ENCODE measurements at regions not wholly inside any gene's neighbourhood (a gene's known extent, or its start where the extent isn't known, plus 50 kb on each side); places are given as distances from the start of the nearest gene placed in this dataset.

GRCh38 chr9:16105168-16106020 lies 552.6 kb downstream of the CCDC171 start:
- Histone ChIP-seq H3K36me3 (replicated peaks; ENCODE audit: insufficient read depth, low read length) (no peaks in the 10 kb centered on the region), H3K79me2 (ENCODE audit: low read length) (no peaks in the 10 kb centered on the region), H3K9ac (ENCODE audit: low read length) (no peak overlapping the region), H3K9me3 (replicated peaks; ENCODE audit: insufficient read depth, low read length) (no peaks in the 10 kb centered on the region), H3F3A (ENCODE audit: insufficient read depth, low read length) (no peaks in the 10 kb centered on the region), H3K4me1 (ENCODE audit: low read length) (no peaks in the 10 kb centered on the region), H3K27me3 (replicated peaks; ENCODE audit: insufficient read depth, low read length) (no peaks in the 10 kb centered on the region), H2AFZ (ENCODE audit: low read length) (no peak overlapping the region), H4K20me1 (ENCODE audit: insufficient read depth, low read length) (no peaks in the 10 kb centered on the region), H3K9me2 (replicated peaks; ENCODE audit: insufficient read depth, low read length) (no peaks in the 10 kb centered on the region), H3K27ac (ENCODE audit: low read length) (no peak overlapping the region), H3K4me3 (ENCODE audit: low read length) (no peak overlapping the region), H3K4me2 (ENCODE audit: low read depth, low read length) (no peak overlapping the region)
- no peak for TF ChIP-seq CTCF (IDR thresholded peaks at IDR 0.05; ENCODE audit: low read length)
- no peak for TF ChIP-seq EZH2phosphoT487 (IDR thresholded peaks at IDR 0.05; ENCODE audit: low read length)
- TF ChIP-seq EZH2 (optimal IDR thresholded peaks at IDR 0.05; ENCODE audit: low read depth, low read length), result no peak
- DNase-seq, result no peak

GRCh38 chr9:16106021-16106571 lies 553.3 kb downstream of the CCDC171 start:
- H3K36me3 ChIP-seq (replicated peaks; ENCODE audit: insufficient read depth, low read length), result no peaks in the 10 kb centered on the region
- no peaks in the 10 kb centered on the region for H3F3A ChIP-seq (ENCODE audit: insufficient read depth, low read length)
- no peaks in the 10 kb centered on the region for H3K9me2 ChIP-seq (replicated peaks; ENCODE audit: insufficient read depth, low read length)
- DNase-seq, result no peak
- TF ChIP-seq EZH2phosphoT487 (IDR thresholded peaks at IDR 0.05; ENCODE audit: low read length), result no peak
- no peak for TF ChIP-seq CTCF (IDR thresholded peaks at IDR 0.05; ENCODE audit: low read length)
- no peak for TF ChIP-seq EZH2 (optimal IDR thresholded peaks at IDR 0.05; ENCODE audit: low read depth, low read length)
- H3K4me3 ChIP-seq (ENCODE audit: low read length), result no peak overlapping the region
- H4K20me1 ChIP-seq (ENCODE audit: insufficient read depth, low read length), result no peaks in the 10 kb centered on the region
- no peaks in the 10 kb centered on the region for H3K27me3 ChIP-seq (replicated peaks; ENCODE audit: insufficient read depth, low read length)
- no peak overlapping the region for H2AFZ ChIP-seq (ENCODE audit: low read length)
- H3K4me2 ChIP-seq (ENCODE audit: low read depth, low read length), result no peak overlapping the region
- H3K9ac ChIP-seq (ENCODE audit: low read length), result no peak overlapping the region
- no peak overlapping the region for H3K27ac ChIP-seq (ENCODE audit: low read length)
- H3K9me3 ChIP-seq (replicated peaks; ENCODE audit: insufficient read depth, low read length), result no peaks in the 10 kb centered on the region
- no peaks in the 10 kb centered on the region for H3K79me2 ChIP-seq (ENCODE audit: low read length)
- no peaks in the 10 kb centered on the region for H3K4me1 ChIP-seq (ENCODE audit: low read length)

- H3K27ac ChIP-seq (ENCODE audit: low read length), result no peak overlapping the region
- no peak overlapping the region for H3K4me3 ChIP-seq (ENCODE audit: low read length)
- no peak overlapping the region for H3K9ac ChIP-seq (ENCODE audit: low read length)
- H3K36me3 ChIP-seq (replicated peaks; ENCODE audit: insufficient read depth, low read length), result no peaks in the 10 kb centered on the region
- H3K27me3 ChIP-seq (replicated peaks; ENCODE audit: insufficient read depth, low read length), result no peaks in the 10 kb centered on the region
- H3K4me1 ChIP-seq (ENCODE audit: low read length), result no peaks in the 10 kb centered on the region
- no peaks in the 10 kb centered on the region for H3K9me2 ChIP-seq (replicated peaks; ENCODE audit: insufficient read depth, low read length)
- H4K20me1 ChIP-seq (ENCODE audit: insufficient read depth, low read length), result no peaks in the 10 kb centered on the region
- no peaks in the 10 kb centered on the region for H3K79me2 ChIP-seq (ENCODE audit: low read length)
- DNase-seq, result no peak
- TF ChIP-seq EZH2phosphoT487 (IDR thresholded peaks at IDR 0.05; ENCODE audit: low read length), result no peak
- no peak for TF ChIP-seq EZH2 (optimal IDR thresholded peaks at IDR 0.05; ENCODE audit: low read depth, low read length)
- no peak for TF ChIP-seq CTCF (IDR thresholded peaks at IDR 0.05; ENCODE audit: low read length)
- no peaks in the 10 kb centered on the region for H3K9me3 ChIP-seq (replicated peaks; ENCODE audit: insufficient read depth, low read length)
- H3K4me2 ChIP-seq (ENCODE audit: low read depth, low read length), result no peak overlapping the region
- H2AFZ ChIP-seq (ENCODE audit: low read length), result no peak overlapping the region
- H3F3A ChIP-seq (ENCODE audit: insufficient read depth, low read length), result no peaks in the 10 kb centered on the region
Measured at GRCh38 chr9:16112116-16112515, 559.3 kb downstream of the CCDC171 start.

Data from MM.1S (cell line).